ENCODE measurements at regions not wholly inside any gene's neighbourhood (a gene's known extent, or its start where the extent isn't known, plus 50 kb on each side); places are given as distances from the start of the nearest gene placed in this dataset.

- TF ChIP-seq, protein P1, sequence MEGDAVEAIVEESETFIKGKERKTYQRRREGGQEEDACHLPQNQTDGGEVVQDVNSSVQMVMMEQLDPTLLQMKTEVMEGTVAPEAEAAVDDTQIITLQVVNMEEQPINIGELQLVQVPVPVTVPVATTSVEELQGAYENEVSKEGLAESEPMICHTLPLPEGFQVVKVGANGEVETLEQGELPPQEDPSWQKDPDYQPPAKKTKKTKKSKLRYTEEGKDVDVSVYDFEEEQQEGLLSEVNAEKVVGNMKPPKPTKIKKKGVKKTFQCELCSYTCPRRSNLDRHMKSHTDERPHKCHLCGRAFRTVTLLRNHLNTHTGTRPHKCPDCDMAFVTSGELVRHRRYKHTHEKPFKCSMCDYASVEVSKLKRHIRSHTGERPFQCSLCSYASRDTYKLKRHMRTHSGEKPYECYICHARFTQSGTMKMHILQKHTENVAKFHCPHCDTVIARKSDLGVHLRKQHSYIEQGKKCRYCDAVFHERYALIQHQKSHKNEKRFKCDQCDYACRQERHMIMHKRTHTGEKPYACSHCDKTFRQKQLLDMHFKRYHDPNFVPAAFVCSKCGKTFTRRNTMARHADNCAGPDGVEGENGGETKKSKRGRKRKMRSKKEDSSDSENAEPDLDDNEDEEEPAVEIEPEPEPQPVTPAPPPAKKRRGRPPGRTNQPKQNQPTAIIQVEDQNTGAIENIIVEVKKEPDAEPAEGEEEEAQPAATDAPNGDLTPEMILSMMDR (IDR thresholded peaks at IDR 0.05; ENCODE audit: extremely low read depth, missing control alignments), result no peak
- no peak for DNase-seq (ENCODE audit: low spot score)
These were observed 157.6 kb upstream of the PLXNA4 start for GRCh38 chr7:132733860-132734259.

- DNase-seq (ENCODE audit: low spot score), result no peak
- TF ChIP-seq, protein P1 (IDR thresholded peaks at IDR 0.05; ENCODE audit: extremely low read depth, missing control alignments), result no peak
These were observed 156.1 kb upstream of the PLXNA4 start for GRCh38 chr7:132732321-132732865.

DNA sequence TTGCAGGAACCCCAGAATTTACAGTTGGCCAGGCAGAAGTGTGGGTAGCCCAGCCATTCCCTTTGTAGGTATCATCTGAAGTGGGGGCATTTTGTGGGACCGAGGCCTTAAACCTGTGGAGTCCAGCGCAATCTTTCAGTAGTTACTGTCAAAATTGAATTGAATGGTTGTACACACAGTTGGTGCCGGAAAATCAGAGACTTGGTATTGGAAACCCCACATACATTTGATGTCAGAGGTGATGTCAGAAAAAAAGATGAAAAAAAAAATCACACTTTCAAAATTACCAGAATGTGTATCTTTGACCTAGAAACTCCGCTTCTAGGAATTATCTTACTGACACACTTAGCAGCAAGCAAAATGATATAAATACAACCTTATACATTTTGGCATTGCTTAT is 153.8 kb upstream of the PLXNA4 start:
- DNase-seq (ENCODE audit: low spot score), result no peak
- TF ChIP-seq, protein P1 (IDR thresholded peaks at IDR 0.05; ENCODE audit: extremely low read depth, missing control alignments), result no peak

GRCh38 chr7:132723506-132724081 is 147.3 kb upstream of the PLXNA4 start:
- DNase-seq (ENCODE audit: low spot score), result no peak

GRCh38 chr7:132720835-132721234 is 144.6 kb upstream of the PLXNA4 start:
- TF ChIP-seq, protein P1 (IDR thresholded peaks at IDR 0.05; ENCODE audit: extremely low read depth, missing control alignments), result no peak
- no peak for DNase-seq (ENCODE audit: low spot score)

More at GRCh38 chr7:132723506-132724081, 147.3 kb upstream of the PLXNA4 start:
- TF ChIP-seq, protein P1 (IDR thresholded peaks at IDR 0.05; ENCODE audit: extremely low read depth, missing control alignments), result no peak

- no peak for DNase-seq (ENCODE audit: low spot score)
- TF ChIP-seq, protein P1 (IDR thresholded peaks at IDR 0.05; ENCODE audit: extremely low read depth, missing control alignments), result no peak
These were observed 137.6 kb upstream of the PLXNA4 start for GRCh38 chr7:132713893-132714292.

- TF ChIP-seq, protein P1 (IDR thresholded peaks at IDR 0.05; ENCODE audit: extremely low read depth, missing control alignments), result peak; percentile 21
- no peak for DNase-seq (ENCODE audit: low spot score)
These were observed 133.8 kb upstream of the PLXNA4 start for GRCh38 chr7:132709971-132710567.

Measured in GM20000 (cell line).